Kidney glomerular epithelial cell (primary cell): ENCODE measurements at regions not wholly inside any gene's neighbourhood (a gene's known extent, or its start where the extent isn't known, plus 50 kb on each side); places are given as distances from the start of the nearest gene placed in this dataset.
"Not testable (repeated sequence)": the region's sequence is repeated elsewhere in the genome, so short reads cannot be mapped to it uniquely, and the experiment has no call there.

Experiments
- DNase-seq: peaks from one replicate; lab custom pipeline; 2025; lab: John Stamatoyannopoulos, UW

DNA sequence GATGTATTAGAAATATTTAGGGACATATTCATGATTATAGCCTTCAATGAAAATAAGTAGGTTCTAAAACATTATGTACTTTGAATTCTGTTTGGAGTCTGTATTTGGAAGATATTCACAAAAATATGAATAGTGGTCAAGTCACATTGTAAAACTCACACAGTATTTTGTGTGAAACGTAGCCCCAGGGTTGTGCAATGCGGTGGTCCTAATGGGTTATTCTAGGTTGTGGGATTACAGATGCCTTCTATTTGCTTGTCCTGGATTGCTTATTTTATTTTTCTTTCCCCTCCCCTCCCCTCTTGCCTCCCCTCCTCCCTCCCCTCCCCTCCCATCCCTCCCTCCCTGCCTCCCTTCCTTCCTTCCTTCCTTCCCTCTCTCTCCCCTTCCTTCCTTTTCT lies 93.7 kb upstream of the THUMPD2 start:
- no peak for DNase-seq

DNA sequence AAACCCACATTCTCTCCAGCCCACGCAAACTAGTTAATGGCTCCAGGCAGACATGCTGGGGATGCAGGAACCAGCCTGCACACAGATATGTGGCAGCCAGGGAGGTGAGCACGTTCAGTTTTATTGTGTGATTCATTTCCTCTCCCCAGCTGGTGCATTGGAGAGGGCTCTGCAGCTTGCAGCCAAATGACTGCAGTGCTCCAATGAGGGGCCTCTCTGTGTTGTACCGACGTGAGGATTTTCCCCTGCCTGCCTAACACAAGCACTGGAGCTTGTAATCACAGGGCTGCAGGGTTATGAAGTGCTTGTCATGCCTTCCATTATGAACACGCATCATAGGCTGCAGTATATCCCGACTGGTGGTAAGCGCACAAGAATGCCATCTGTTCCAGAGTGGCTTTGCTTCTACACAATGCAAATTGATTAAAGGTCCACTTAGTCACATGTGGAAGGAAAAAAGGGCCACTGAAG lies 92.3 kb upstream of the THUMPD2 start:
- DNase-seq = no peak

DNA sequence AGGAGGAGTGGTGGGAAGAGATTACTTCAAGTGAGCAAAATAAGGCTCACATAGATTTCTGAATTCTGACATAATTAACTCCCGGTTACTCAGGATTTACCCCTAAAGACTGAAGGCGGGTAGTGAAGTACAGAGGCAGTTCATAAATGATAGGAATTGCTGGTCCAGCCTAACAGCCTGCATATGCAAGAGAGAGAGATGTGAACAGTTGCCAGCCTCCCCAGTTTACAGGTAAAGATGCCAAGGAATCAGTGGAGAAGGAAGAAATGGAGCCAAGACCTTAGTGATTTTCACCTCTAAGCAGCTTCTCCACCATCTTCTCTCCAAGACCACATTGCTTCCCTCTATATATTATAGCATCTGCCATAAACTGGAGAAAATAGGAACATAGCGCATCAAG lies 91.8 kb upstream of the THUMPD2 start:
- no peak for DNase-seq

DNA sequence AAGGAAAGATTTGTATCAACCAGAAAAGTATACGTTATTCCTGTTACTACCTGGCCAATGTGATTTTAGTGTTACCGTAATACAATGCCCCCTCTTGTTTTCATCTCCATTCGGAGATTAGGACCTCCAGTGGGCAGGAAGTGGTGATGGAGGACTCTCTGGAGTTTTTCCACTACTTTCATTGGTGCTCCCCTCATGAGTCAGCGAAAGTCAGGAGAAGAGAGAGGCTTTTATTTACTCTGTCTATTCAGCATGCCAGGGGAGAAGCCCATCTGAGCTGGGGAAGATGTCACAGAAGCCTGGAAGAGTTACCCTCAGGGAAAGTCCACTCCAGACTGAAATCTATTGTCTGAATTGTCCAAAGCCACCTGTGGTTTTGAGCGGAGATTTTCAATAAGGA lies 88.2 kb upstream of the THUMPD2 start:
- DNase-seq = no peak

DNA sequence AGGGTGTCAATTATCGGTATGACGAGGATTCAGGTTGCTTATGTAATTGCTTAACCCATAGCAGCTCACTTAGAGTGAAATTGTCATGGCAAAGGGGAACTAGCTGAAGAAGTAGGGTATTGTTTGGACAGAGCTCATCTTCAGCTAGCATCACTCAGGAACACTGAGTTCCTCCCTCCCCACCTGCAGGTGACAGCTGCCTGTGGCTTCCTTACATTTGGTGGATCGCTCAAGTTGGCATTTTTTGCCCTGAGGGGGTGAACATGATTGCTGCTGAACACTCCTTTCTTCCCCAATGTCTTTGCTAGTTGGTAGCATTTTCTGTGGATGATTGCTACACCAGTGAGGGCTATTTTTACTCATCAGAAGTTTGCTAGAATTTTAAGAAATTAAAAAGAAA lies 86.7 kb upstream of the THUMPD2 start:
- no peak for DNase-seq

DNA sequence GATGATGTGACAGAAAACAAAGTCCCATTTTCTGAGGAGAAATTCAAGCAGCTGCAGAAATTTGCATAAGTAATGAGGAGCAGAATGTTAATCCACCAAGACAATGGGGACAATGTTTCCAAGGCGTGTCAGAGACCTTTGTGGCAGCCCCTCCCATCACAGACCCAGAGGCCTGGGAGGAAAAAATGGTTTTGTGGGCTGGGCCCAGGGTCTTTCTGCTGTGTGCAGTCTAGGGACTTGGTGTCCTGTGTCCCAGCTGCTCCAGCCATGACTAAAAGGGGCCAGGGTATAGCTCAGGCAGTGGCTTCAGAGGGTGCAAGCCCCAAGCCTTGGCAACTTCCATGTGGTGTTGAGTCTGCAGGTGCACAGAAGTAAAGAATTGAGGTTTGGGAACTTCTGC lies 84.6 kb upstream of the THUMPD2 start:
- DNase-seq = not testable (repeated sequence)

DNA sequence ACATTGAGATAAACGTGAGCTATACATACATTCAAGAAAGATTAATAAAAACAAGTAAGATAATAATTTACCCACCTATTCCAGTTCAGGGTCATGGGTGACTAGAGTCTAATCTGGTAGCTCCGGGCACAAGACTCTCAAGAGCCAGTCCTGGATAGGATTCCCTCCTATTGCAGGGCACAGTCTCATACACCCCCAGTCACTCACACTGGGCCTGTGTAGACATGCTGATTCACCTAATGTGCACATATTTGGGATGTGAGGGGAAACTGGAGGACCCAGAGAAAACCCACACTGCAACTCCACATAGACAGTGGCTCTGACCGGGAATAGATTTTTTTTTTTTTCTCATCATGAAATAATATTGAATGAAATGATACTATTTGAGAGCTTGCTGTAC lies 81.5 kb upstream of the THUMPD2 start:
- no peak for DNase-seq

DNA sequence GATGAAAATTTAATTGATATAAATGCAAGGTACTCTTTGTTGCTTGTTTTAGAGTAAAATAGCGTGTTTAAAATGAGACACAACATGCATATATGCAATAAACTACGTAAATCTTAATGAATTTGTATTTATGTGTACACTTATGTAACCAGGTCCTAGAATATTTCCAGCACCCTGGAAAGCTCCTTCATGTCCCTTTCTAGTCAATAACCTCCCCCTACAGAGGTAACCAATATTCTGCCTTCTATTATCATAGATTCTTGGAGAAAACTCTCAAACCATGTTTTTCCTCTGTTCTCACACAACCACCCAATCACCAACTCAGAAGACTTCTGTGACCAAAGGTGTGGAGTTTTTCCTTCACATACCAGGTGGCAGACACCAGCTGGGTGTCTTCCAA lies 79.6 kb upstream of the THUMPD2 start:
- DNase-seq = no peak

DNA sequence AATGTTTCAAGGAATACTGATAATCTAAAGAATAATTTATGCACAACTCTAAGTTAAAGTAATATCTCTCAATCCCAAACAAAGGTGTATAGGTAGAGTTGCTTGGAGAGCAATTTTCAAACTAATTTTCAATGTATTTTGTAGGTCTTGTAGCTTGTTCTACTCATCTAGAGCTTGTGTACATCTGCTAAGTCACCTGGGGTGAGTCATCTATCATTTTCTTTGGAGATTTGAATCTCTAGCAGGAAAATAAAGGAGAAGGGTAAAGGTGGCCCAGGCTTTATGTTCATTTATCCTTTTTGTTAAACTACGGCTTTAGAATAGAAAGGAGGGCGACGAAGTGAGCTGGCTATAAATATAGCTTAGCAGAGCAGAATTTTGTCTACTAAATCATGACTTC lies 76.8 kb upstream of the THUMPD2 start:
- no peak for DNase-seq

DNA sequence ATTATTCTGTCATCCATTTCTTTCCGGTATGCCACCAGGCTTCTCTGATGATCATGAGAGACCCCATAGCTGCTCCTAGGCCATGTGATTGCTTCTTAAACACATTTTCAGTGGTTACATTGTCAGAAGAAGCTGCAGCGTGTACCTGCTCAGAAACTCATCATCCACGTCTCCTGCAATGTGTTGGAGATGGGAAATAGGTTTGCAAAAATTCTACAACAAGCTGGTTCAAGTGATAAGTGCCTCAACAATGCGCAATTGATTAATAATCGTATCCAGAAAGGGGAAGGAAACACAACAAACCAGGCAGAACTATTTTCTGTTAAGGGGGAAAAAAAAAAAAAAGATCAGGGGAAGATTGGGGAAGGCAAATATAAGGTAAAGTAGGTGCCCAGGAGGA lies 75.7 kb upstream of the THUMPD2 start:
- no peak for DNase-seq

DNA sequence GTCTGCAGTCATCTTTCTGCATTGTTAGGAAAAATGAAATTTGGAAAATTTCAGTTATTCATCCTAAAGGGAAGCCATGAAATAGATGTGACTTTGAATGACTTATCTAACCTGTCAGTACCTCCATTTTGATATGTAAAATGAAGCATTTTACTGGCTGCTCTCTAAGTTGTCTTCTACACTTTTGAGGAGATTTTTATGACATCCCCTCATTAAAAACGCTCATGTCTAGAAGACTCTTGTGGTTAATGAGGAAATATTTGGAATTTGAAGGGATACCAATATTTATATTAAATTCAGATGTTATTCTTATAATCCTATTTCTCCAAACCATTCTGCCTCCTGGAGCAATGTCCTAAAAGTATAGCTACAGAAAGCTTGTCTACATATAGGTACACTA lies 73.8 kb upstream of the THUMPD2 start:
- no peak for DNase-seq

DNA sequence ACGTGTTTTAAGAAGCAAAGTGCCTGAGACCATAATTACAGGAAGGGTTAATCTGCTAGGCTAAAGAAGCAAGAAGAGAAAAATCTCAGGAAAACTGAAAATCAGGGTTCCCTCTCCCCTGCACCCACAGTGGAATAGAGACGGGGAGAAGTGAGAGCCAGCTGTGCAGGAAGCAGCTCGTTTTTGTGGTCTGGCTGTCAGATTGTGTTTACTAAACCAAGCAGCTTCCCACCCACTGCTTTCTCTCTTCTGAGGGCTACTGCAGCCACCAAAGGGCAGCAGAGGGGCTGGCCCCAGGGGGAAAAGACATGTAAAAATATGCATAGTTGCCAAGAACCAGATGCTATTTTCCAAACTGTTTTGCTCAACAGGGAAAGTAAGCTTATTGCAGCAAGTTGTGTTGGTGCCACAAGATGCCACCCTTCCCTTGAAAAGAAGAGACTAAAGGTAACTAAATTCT lies 72.6 kb upstream of the THUMPD2 start:
- no peak for DNase-seq

DNA sequence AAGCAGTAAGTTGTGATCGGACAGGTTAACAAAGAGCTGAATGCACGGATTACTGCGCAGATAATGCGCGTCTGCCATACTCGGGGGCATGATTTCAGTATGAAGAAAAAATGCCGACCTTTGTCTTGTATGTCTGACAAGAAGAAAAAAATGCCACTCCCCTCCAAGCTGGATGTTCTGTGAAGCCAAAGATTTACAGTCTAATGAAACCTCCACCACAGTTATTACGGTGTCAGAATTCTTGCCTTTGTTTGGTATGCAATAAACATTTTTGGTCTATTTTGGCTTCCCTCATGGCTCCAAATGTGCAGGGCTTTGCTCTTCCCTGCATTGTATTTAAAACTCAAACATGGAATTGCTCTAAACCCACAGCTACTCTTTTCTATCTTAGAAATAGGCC lies 72.2 kb upstream of the THUMPD2 start:
- no peak for DNase-seq

DNA sequence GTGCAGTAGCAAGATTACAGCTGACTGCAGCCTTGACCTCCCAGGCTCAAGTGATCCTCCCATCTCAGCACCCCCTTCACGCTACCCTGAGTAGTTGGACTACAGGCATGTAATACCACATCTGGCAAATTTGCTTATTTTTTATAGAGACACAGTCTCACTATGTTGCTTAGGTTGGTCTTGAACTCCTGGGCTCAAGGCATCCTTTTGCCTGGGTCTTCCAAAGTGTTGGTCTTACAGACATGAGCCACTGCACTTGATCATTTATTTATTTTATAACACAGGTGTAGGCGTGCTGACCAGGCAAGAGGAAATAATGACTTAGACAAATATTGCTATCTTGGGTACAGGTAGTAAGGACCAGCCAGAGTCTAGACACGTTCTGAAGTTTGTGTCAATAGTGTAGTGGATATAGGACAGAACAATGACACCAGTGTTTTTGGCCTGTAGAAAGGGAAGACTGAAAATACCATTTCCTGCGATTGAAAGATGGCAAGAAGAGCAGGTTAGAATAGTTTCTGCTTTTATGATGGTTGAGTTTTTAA lies 71.0 kb upstream of the THUMPD2 start:
- DNase-seq = no peak

DNA sequence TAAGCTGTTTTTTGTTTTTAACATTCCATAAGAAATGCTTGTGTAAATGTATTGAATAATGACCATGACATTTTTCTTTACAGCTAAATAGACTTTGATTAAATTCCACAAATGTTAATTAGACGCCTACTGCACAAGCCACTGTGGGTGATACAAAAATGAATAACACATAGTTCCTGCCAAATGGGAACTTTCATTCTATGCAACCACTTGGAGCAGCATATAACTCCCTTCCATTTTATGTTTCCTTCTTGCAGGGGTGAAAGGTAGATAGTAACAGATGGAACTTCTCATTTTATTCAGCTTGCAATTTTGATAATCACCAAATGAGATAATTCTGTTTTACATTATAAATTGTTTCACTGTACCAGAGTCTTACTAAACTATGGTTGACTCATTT lies 70.0 kb upstream of the THUMPD2 start:
- DNase-seq = no peak

DNA sequence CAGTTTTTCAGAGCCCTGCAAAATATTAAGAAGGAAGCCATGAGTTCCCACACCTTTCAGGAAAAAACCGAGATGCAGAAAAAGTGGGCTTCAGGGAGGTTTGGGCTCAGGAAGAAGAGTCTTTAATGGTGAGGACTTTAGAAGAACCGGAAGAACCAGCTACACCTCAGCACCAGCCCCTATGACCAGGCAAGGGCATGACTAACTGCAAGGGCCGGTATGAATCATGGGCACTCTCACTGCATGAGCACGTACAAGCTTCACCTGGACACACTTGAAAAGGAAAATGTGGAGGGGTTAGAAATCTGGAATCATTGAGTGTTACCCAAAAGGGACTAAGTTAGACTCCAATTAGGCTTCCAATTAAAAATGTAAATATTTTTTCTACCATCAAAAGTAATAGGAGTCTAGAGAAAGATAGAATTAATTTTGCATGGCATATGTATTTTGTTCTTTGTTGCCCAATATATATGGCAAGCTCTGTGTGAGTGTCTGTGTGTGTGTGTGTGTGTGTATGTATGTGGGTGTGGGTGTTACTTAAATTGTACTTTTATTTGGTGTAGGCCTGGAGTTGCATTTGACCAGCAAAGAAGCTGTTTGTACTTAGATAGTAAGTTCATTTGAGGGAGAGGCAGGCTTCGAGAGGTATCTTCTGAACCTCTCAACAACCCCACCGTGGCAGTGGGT lies 66.5 kb upstream of the THUMPD2 start:
- DNase-seq = no peak

DNA sequence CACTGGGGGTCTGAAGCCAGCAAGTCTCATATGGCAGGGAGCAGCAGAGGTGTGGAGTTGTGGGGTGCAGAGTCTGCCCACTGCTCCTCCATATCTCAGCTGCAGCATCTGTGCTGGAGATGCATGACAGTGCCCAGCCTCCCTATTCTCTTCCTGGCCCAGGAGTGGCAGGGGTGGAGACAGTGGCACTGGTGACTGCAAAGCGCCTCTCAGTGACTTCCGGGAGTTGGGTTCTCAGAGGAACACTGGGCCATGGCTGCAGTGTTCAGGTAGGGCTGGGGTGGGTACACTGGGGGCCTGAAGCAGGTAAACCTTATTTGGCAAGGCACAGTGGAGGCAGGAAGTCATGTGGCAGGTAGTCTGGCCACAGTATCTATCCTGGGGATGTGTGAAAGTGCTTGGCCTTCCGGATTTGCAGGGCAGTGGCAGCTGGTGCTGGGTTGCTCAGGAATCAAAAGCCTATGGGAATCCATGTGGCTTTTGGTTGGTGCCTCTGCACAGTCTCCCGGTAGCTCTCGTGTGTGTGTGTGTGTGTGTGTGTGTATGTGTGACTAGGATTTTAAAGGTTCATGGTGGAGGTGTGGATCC lies 60.3 kb upstream of the THUMPD2 start:
- no peak for DNase-seq

DNA sequence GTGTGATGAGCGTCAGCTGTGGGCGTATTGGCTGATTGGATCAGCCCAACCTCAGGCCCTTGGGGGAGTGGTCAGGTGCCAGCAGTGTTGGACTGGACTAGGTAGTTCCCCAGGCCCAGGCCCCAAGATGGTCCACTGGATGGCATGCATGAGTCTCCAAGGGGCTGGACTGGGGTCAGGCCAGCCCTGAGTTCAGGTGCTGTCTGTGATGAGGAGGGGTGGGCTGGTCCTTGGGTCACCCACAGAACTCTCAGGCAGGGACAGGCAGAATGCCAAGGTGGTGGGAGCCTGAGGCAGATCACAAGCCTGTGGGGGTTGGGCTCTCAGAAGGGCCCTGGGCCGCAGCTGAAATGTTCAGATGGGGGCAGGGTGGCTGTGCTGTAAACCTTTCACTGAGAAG lies 59.5 kb upstream of the THUMPD2 start:
- DNase-seq = no peak

DNA sequence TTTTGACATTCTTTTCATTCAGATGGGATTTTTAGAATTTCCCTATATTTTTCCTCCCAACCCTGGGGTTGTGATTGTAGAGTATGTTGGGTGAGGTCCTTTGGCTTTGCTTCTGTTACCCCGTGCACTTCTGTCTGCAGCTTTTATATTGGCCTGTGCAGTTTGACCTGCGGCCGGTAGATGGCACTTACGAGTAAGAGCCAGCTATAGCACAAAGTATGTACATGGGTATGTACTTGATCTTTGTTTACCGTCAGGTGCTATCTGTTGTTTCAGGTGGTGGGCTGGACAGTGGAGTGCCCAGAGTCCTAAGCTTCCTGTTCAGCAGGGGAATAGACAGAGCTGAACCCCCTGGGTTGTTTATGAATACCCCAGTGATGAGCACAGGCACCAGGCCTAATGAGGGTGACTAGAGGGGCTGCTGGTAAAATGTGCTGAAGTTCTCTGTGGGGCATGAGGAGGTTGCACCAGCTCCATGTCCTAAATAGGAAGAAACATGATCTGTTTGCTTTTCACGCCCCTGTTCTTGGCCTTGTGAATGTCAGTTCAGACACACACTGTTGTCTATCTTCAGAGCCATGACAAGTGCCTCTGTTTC lies 58.9 kb upstream of the THUMPD2 start:
- peak; percentile 5 for DNase-seq

DNA sequence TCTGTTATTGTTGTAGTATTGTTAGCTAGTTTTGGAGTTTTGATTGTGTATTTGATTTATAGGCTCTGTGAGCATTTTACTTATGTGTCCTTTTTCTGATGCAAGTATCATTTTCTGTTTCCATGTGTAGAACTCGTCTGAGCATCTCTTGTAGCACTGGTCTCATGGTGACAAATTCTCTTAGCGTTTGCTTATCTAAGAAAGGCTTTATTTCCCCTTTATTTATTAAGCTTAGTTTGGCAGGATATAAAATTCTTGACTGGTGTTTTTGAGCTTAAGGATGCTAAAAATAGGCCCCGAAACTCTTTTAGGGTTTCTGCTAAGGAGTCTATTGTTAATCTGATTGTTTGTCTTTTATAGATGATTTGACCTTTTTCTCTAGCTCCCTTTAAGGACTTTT lies 57.6 kb upstream of the THUMPD2 start:
- no peak for DNase-seq

DNA sequence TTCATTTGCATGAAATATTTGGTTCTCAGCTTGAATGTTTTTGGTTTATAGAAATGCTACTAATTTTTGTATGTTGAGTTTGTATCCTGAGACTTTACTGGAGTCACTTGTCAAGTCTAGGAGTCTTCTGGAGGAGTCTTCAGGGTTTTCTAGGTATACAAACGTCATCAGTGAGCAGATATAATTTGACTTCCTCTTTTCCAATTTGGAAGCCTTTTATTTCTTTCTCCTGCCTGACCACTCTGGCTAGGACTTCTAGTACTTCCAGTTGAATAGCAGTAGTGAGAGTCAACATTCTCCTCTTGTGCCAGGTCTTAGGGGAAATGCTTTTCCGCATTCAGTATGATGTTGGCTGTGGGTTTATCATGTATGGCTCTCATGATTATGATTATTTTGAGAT lies 55.4 kb upstream of the THUMPD2 start:
- DNase-seq = no peak

DNA sequence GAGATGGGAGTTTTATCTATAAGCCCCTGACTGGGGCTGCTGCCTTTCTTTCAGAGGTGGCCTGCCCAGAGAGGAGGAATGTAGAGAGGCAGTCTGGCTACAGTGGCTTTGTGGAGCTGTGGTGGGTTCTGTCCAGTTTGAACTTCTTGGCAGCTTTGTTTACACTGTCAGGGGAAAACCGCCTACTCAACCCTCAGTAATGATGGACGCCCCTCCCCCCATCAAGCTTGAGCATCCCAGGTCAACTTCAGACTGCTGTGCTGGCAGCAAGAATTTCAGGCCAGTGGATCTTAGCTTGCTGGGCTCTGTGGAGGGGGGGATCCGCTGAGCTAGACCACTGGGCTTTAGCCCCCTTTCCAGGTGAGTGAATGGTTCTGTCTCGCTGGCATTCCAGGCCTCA lies 51.6 kb upstream of the THUMPD2 start:
- DNase-seq = not testable (repeated sequence)
